HG02759 (cell line): ENCODE measurements at regions not wholly inside any gene's neighbourhood (a gene's known extent, or its start where the extent isn't known, plus 50 kb on each side); places are given as distances from the start of the nearest gene placed in this dataset.
A peak's percentile ranks its signal among the peaks of the same experiment; 100 is the strongest.

ENCODE experiments used
- ATAC-seq: cut with Tn5 transposase; IDR thresholded peaks from one replicate; pipeline ENCODE4 v1.9.1; 2021; ENCODE audit warnings: mild to moderate bottlenecking, moderate library complexity; ENCODE audit not compliant: unreplicated experiment

GRCh38 chr9:3732077-3733038 lies 206.6 kb upstream of the RFX3 start:
- peak; percentile 93 for ATAC-seq

DNA sequence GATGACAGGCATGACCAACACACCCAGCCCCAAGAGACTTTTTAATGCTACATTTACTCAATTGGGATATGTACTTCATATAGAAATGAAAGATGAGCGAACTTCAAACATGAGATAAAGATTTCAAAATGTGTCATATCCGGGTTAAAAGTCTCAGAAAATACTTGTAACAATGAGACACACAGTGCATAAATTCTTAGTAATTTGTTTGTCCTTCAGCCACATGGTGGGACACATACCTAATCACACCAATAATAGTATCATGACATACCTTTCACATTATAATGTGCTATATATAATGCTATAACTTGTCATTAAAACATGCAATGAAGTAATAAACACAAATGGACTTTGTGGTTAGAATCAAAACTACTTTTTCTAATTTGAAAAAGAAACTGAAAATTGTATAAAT lies 204.7 kb upstream of the RFX3 start:
- no peak for ATAC-seq

GRCh38 chr9:3721096-3721495 lies 195.3 kb upstream of the RFX3 start:
- ATAC-seq = no peak

DNA sequence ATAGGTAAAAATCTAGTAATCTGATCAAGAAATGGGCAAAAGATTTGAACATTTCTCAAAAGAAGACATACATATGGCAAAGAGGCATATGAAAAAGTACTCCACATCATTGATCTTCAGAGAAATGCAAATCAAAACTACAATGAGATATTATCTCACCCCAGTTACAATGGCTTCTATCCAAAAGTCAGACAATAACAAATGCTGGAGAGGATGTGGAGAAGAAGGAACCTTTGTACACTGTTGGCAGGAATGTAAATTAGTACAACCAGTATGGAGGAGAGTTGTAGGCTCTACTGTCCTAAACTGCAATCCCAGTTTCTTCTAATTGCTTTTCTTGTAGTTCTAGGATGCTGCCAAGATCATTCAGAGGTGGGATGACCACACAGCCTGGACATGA lies 193.5 kb upstream of the RFX3 start:
- ATAC-seq = no peak

DNA sequence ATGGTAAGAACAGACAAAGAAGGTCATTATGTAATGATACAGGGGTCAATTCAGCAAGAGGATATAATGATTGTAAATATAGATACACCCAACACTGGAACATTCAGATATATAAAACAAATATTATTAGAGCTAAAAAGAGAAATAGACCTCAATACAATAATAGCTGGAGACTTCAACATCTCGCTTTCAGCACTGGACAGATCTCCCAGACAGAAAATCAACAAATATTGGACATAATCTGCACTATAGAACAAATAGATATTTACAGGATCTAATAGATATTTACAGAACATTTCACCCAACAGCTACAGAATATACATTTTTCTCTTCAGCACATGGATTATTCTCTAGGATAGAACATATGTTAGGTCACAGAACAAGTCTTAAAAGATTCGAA lies 190.6 kb upstream of the RFX3 start:
- ATAC-seq = no peak

DNA sequence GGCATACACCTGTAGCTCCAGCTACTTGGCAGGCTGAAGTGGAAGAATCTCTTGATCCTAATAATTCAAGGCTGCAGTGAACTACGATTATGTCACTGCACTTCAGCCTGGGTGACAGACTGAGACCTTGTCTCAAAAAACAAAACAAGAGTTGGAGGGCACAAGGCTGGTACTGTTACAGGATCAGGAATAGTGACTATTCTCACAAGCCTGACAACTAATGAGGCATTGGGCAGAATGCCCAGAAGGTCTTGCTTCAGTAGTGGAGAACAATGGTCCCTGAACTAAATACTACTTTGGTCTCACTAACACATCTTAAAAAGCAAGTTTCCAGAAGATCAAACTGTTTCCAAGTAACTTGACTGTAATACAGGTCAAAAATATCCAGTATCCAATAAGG lies 182.9 kb upstream of the RFX3 start:
- no peak for ATAC-seq

DNA sequence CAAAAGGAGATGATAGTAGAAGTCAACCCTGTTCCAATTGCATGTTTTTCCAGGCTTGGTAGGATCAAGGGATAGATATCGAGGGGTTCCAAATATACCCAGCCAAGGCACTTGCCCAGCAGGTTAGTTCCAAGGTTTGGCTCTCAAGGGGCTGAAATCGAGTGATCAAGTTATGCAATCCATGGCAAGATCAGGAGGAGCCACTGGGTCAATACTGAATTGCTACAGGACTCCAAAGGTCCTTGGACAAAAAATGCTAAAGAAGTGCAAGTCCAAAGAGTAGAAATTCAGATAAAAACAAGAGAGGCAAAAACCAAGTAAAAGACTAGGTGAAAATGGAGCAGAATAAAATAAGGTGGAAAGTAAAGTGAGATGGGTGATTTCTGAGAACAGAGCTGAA lies 179.1 kb upstream of the RFX3 start:
- ATAC-seq = no peak

- no peak for ATAC-seq
Measured at GRCh38 chr9:3700772-3701171, 175.0 kb upstream of the RFX3 start.

DNA sequence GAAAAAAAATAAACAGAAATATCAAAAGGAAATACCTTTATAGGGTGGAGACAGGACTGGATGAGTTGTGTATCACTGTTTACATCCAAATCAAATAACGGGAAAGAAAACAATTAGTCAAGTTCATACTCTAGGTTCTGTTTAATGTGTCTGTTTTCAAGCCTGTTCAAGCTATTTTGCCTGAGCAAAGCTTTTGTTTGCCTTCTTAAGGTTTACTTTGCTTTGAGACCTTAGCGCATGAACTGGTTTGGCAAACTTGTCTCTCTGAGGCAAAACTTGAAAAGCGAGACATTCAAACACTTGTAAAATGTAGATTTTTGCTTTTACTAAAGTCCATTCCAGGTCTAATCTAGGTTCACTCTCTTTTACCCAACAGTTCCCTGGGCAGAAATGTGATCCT lies 174.1 kb upstream of the RFX3 start:
- ATAC-seq = no peak

DNA sequence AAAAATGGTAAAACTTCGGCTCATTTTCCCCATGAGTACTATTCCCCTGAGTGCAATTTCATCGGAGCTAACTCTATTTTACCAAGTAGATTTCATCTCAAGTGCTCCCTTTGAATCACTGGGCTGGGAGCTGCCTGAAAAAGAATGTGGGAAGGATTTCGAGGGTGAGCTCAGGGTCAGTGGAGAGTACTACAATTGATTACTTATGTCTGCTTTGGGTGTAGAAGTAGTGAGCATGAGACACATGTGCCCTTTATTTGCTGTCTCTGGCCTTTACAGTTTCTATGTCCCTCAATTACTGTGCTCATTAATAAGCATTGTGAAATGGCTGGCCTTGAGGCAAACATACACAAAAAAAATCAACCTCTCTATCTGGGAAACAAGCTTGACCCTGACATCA lies 172.7 kb upstream of the RFX3 start:
- ATAC-seq = no peak

- ATAC-seq = no peak
Measured at GRCh38 chr9:3698076-3698475, 172.3 kb upstream of the RFX3 start.

DNA sequence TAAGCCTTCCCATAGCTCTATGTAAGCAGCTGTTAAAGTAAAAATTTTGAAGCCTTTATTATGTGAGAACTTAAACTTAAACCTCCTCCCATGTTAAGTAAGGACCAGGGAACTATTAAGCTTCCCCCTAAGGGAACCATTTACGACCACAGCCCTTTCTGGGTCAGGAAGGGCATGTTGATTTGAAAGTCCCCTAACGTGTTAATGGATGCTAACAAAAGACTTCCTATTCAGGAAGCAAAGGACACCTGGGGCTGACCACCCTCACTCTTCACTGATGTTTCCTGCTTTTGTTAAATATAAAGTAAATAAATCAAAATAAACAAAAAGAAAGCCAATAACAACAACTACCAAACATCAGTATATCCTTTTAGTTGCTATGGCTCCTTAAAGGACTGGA lies 170.6 kb upstream of the RFX3 start:
- no peak for ATAC-seq

GRCh38 chr9:3692606-3693005 lies 166.8 kb upstream of the RFX3 start:
- no peak for ATAC-seq

DNA sequence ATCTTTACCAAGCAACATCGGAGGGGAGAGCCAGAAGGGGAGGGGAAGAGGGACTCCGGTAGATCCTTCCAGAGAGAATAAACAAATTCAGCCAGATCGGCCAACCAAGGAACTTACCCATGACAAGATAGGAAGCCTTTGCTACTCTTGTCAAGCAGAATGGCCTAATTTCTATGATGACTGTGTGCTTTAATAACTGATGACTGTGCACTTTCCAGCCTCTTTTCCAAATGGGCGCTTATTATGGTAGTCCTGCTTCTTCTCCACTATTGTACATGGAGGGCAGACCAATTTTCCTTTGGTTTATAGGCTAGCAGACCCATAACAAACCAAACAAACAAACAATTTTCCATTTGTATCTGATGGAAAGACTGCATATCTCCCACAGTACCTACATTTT lies 163.8 kb upstream of the RFX3 start:
- ATAC-seq = no peak

- no peak for ATAC-seq
Measured at GRCh38 chr9:3687145-3687544, 161.3 kb upstream of the RFX3 start.

DNA sequence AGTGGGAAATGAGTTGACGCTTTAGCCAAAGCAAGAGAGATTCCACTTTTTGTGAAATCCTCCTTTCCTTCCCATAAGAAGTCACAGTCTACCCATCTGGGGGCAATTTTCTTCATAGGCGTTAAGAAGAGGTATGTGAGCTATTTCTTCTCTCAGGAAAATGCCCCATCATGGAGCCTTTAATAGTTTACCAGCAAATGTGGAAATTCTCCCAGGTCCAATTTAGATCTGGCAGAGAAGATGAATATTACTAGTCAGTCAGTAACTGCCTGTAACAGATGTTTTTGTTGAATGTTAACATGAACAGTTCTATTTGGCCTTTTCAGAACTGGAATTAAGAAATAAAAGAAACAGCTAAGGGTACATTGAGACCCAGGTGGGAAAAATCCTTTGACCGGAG lies 156.4 kb upstream of the RFX3 start:
- no peak for ATAC-seq

- no peak for ATAC-seq
Measured at GRCh38 chr9:3677541-3677940, 151.7 kb upstream of the RFX3 start.

GRCh38 chr9:3676766-3677165 lies 151.0 kb upstream of the RFX3 start:
- ATAC-seq = no peak

- ATAC-seq = no peak
Measured at GRCh38 chr9:3675946-3676345, 150.1 kb upstream of the RFX3 start.

GRCh38 chr9:3674561-3674960 lies 148.8 kb upstream of the RFX3 start:
- no peak for ATAC-seq

DNA sequence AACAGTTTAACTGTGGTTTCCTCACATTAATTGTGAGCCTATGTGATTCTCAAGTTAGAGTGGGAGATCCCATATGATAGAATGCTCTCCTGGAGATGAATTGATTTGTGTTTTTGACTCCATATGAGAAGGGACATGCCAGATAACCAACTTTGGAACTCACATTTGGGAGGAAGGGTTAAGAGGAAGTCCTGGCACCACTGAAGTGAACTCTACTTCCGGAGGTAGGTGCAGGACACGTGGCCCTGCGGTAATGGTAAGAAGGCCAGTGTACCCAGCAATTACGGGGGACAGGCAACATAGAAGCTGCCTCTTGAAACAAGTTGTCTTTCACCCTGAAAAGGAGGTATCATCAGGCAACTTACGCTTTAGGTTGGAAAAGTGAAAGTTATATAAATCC lies 146.6 kb upstream of the RFX3 start:
- ATAC-seq = no peak

- ATAC-seq = no peak
Measured at GRCh38 chr9:3664044-3664443, 138.2 kb upstream of the RFX3 start.

DNA sequence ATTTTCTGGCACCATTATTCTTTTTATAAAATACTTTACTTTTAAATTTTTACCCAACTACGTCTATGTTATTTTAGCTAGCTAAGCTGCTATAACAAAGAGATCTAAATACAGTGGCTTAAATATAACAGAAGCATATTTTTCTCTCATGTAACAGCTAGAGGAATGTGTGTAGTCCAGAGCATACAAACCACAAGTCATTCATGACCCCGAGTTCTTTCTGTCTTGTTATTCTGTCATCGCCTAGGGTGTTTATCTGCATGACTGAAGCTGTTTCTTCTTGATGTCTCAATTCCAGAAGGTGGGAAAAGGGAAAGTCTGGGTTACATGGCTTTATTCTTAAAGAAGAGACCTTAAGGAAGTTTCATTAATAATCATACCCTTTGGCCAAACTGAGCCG lies 136.9 kb upstream of the RFX3 start:
- no peak for ATAC-seq
